ENCODE measurements at regions not wholly inside any gene's neighbourhood (a gene's known extent, or its start where the extent isn't known, plus 50 kb on each side); places are given as distances from the start of the nearest gene placed in this dataset.

DNA sequence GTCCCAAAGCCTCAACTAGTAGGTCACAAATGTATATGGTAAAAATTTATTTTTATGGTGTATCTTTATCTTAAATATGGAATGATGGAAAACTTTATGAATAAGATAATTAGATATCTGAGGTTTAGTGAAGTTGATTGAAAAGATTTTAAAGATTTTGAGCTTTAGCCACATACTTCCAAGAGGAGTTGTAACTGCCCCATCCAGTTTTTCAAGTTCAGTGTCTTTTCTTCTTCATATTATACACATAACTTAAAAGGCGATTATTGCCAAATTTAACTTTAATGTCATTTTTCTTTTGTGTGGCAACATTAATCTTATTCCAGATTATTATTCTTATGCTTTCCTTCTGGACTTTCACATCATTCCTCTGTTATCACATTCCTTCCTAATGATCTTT lies 266.4 kb downstream of the TINAG start:
- DNase-seq = no peak

GRCh38 chr6:54578261-54578660 lies 268.3 kb upstream of the FAM83B start:
- no peak for DNase-seq

DNA sequence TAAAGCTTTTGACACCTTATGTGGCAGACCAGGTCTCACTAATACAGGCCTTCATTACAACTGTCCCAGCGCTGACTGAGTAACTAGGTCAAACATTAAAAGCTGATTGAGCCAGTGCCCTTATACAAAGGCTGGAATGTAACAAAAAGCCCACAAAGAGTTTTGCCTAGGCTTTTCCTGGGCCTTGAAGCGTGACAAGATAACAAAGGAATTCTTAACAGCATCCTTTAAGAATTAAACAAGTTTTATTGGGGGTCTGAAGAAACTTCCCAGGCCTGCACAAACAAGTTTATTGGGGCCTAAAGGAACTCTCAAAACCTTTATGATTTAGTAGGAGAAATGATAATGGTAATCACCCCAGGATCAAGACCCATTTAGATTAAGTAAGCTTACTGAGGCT lies 267.6 kb upstream of the FAM83B start:
- DNase-seq = no peak

GRCh38 chr6:54586251-54586650 lies 260.3 kb upstream of the FAM83B start:
- DNase-seq = no peak

GRCh38 chr6:54587277-54587676 lies 259.3 kb upstream of the FAM83B start:
- DNase-seq = no peak

GRCh38 chr6:54588176-54588575 lies 258.4 kb upstream of the FAM83B start:
- no peak for DNase-seq

DNA sequence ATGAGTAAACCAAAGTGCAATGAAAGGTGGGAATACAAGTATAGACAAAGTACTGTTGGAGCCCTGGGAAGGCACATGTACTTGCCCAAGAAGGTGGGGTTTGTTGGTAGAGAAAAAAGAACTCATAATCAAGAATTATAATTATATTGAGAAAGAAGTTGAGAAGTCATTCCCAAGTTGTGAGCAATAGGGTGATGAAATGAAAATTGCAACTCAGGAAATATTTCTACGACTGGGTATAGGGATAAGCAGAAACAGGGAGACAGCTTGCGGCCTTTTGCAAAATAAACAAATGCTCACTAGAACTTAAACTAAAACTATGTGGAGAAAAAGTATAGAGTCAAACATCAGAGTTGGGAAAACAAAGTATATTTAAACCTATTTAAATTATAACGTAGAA lies 250.7 kb upstream of the FAM83B start:
- no peak for DNase-seq

DNA sequence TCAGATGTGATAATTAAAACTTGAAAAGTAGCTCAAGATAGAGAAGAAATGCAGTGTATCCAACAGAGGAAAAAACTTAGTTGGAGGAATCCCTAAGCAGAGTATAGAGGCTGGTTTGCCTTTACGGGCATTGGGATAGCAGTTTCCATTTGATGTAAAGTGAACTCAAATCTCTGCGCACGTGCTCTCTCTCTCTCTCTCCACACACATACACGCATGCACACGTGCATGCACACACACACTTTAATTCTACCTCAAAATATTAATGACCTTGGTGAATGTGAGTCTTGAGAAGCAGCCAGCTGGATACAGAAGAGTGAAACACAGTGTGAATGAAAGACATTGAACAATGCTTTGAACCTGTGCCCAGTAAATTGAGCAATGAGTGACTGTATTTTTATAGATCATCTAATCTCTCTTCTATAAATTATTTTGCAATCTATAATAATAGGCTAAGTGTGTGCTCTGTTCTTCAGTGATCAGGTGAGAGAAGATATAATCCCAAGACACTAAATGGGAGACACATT lies 247.7 kb upstream of the FAM83B start:
- DNase-seq = no peak

DNA sequence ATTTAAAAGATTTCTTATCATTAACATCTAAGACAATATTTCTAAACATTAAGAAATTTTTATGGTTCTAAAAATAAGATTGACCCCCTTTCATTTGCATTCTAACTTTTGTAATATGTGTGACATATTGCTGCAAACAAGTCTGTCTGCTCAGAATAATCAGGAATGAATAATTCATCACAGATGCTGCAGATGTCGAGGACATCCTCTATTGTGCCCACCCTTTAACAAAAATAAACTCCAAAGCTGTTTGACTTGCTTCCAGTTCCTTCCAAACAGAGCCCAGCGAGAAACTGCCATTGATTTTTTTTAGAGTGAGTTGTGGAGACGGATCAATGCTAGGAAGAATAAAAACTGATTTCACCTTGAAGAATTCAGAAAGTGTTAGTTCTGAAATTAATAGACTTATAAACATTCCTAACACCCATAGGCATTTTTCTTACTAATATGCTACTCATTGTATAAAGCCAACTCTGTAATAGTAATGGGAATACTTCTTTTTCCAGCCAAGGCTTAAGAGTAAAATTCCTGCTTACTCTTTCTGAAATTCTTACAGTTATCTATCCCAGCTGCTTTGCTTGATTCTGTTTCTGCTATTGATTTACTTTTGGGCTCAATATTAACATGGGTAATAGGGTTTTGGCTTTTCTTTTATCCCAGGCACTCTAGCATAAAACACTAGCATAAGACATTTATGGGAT lies 244.8 kb upstream of the FAM83B start:
- no peak for DNase-seq

- DNase-seq = no peak
Measured at GRCh38 chr6:54602591-54602990, 244.0 kb upstream of the FAM83B start.

- DNase-seq = no peak
Measured at GRCh38 chr6:54609981-54610380, 236.6 kb upstream of the FAM83B start.

- no peak for DNase-seq
Measured at GRCh38 chr6:54613596-54613995, 233.0 kb upstream of the FAM83B start.

DNA sequence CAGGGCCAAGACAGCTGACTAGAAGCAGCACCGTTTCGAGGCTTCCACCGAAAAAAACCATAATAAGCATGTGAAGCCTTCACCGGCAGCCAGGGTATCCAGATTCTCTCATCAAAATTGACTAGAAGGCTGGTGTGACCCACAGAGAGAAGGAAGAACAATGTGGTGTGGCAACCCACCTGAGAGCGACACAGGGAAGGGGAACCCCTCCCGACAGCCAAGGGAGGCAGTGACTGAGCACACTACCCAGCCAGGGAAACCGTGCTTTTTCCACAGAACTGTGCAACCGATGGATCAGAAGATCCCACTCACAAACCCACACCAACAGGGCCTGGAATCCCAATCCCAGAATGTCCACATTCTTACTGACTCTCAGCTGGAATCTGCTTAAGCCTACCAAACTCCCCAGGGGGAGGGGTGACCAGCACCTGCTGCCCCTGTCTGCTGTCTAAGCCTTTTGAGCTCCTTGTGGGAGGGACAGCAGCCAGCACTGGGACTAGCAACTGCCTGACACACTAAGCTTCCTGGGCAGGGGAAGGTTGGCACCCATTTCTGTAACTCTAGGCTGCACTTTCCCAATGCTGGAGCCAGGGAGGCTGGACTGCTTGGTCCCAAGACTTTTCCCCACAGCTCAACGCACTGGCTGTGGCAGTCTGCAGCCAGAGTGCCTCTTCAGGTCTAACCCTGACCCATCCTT lies 231.9 kb upstream of the FAM83B start:
- DNase-seq = no peak

GRCh38 chr6:54617730-54618129 lies 228.8 kb upstream of the FAM83B start:
- DNase-seq = no peak

DNA sequence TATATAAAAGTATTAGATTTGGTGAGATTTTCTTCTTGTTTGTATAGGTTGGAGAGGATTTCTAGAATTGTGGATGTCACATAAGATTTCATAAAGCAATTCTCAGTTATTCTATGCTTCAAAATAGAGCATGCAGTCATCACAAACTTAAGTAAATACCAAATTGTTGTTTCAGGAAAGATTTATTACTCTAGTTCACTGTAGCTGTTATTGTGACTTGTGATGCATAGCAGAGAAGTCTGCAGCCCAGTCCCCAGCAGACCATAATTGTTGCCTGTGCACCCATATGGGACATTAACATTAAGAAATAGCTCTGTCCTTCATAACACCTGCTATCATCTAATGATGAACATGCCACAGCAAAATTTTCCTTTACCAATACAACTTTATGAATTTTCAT lies 228.0 kb upstream of the FAM83B start:
- DNase-seq = no peak

DNA sequence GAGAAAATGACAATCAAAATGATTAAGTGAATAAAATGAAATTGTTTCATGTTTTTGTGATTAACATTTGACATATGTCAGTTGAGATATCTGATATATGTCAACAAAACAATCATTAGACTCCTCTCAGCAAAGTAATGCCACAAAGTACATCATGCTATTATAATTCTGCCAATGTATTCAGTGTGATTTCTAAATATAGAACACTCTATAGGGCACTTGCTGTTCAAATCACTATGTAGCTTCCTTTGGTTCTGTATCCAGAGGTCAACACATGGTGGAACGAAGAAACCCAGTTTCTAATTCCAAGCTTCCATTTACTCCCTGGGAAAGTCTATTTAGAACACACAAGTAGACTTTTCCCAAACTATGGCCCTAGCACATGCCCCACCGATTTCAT lies 227.5 kb upstream of the FAM83B start:
- DNase-seq = no peak

DNA sequence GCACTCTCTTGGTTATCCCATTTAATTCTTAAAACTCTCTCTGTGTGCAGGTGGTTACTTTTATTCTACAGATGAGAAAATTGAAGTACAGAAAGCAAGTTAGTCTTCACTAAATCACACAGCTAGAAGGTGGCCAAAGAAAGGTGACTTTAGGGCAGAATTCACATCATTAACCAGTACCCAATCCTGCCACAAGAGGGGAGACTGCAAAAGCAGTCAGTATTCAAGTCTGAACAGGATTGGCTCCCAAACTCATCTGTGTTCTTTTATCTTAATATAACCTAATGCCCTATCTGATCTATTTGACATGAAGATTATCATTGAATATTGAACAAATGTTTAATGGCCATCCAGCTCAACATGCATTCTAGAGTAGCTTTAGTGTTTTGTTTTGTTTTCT lies 225.3 kb upstream of the FAM83B start:
- DNase-seq = no peak

GRCh38 chr6:54624216-54624615 lies 222.4 kb upstream of the FAM83B start:
- no peak for DNase-seq

- DNase-seq = no peak
Measured at GRCh38 chr6:54624779-54625178, 221.8 kb upstream of the FAM83B start.

DNA sequence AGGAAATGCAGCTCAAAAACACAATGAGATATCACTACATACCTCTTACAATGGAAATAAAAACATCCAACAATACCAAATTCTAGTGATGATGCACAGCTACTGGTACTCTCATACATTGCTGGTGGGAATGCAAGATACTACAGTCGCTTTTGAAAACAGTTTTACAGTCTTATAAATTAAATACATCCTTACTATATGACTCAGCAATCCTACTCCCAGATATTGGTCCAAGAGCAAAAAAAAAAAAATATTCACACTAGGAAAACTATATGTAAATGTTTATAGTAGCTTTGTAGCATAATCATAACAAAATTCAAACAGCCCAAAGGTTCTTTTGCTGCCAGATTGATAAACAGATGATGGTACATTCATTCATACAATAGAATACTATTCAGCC lies 217.4 kb upstream of the FAM83B start:
- no peak for DNase-seq

DNA sequence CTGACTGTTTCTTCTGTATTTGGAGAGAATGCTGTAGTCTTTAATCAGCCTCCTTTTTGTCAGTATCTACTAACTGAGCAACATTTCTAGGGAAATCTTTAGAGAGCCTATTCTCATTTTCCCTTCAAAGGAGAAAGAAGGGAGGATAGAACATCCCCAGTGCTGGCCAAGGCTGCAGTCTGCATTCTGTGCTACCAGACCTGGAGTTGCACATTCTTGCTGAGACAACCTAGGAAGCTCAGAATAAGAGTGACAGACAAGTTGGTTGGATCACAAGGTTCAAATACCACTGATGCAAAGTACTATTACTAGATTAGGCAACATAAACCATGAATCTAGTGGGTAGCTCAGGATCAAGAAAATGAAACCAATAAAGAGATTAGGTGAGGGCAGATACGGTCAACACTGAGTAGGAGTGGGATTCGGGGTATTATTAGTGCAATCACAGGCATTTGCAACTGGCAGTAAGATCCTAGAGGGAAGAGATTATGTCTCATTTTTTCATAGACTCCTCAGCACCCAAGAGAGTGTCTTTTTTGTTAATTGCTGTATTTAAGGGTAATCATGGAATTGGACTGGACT lies 213.5 kb upstream of the FAM83B start:
- no peak for DNase-seq

GRCh38 chr6:54633601-54634000 lies 213.0 kb upstream of the FAM83B start:
- DNase-seq = no peak

- no peak for DNase-seq
Measured at GRCh38 chr6:54640911-54641310, 205.7 kb upstream of the FAM83B start.
